ENCODE measurements at regions not wholly inside any gene's neighbourhood (a gene's known extent, or its start where the extent isn't known, plus 50 kb on each side); places are given as distances from the start of the nearest gene placed in this dataset.

GRCh38 chr9:73979894-73980264 is 517.3 kb upstream of the RORB start:
- no peak overlapping the region for H3K23ac ChIP-seq (ENCODE audit: low read depth, low read length)
- H3K18ac ChIP-seq (ENCODE audit: low read depth, low read length) = no peak overlapping the region
- H3K4me3 ChIP-seq (ENCODE audit: insufficient read depth, low read depth, low read length) = no peak overlapping the region
- no TSS peak for BruUV-seq (replicated peaks)
- ATAC-seq (ENCODE audit: low read depth) (no peak), DNase-seq (no peak)
- H2BK15ac ChIP-seq (ENCODE audit: low read depth, low read length) = no peak overlapping the region
- H2BK5ac ChIP-seq (ENCODE audit: low read depth, low read length, poor library complexity, severe bottlenecking) = no peak overlapping the region
- H2AK9ac ChIP-seq (replicated peaks; ENCODE audit: low read depth, low read length, poor library complexity) = no peak overlapping the region
- no peaks in the 10 kb centered on the region for H4K20me1 ChIP-seq (ENCODE audit: insufficient read depth, low read length)
- CTCF ChIA-PET = no interaction called here
- no peak overlapping the region for H3K14ac ChIP-seq (replicated peaks; ENCODE audit: low read depth, low read length)
- intact Hi-C loops (cut with micrococcal nuclease) (no loop called here), dilution Hi-C loops (cut with HindIII; ENCODE audit: low sequenced_read_pairs, unreplicated experiment) (no loop called here), in situ Hi-C loops (cut with MboI; ENCODE audit: low sequenced_read_pairs) (no loop called here)
- no peak overlapping the region for H4K91ac ChIP-seq (ENCODE audit: insufficient read depth, low read depth, low read length)
- H4K8ac ChIP-seq (ENCODE audit: low read depth in 2 of 2, low read length in 2 of 2) = no peak overlapping the region
- no peaks in the 10 kb centered on the region for H3K36me3 ChIP-seq (ENCODE audit: control insufficient read depth, insufficient read depth, low read length)
- H3K9ac ChIP-seq (ENCODE audit: low read depth, low read length) = no peak overlapping the region
- TF ChIP-seq ELK1 (IDR thresholded peaks at IDR 0.05; ENCODE audit: borderline replicate concordance, low read depth, low read length) = no peak
- no peak for TF ChIP-seq FOS (IDR thresholded peaks at IDR 0.05; ENCODE audit: low read depth, low read length)
- no peak for TF ChIP-seq POLR2A (IDR thresholded peaks at IDR 0.05; ENCODE audit: low read depth, low read length)
- no peak for TF ChIP-seq CHD1 (IDR thresholded peaks at IDR 0.05; ENCODE audit: low read depth, low read length)
- no peak for TF ChIP-seq MXI1 (IDR thresholded peaks at IDR 0.05; ENCODE audit: borderline replicate concordance, low read depth, low read length)
- TF ChIP-seq RFX5 (IDR thresholded peaks at IDR 0.05; ENCODE audit: low read depth, low read length) = no peak
- TF ChIP-seq RCOR1 (IDR thresholded peaks at IDR 0.05; ENCODE audit: insufficient replicate concordance, low read length) = no peak
- TF ChIP-seq SMC3 (IDR thresholded peaks at IDR 0.05; ENCODE audit: low read depth, low read length) = no peak
- TF ChIP-seq BHLHE40 (IDR thresholded peaks at IDR 0.05; ENCODE audit: low read depth, low read length) = no peak
- TF ChIP-seq, protein P1, sequence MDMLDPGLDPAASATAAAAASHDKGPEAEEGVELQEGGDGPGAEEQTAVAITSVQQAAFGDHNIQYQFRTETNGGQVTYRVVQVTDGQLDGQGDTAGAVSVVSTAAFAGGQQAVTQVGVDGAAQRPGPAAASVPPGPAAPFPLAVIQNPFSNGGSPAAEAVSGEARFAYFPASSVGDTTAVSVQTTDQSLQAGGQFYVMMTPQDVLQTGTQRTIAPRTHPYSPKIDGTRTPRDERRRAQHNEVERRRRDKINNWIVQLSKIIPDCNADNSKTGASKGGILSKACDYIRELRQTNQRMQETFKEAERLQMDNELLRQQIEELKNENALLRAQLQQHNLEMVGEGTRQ (IDR thresholded peaks at IDR 0.05; ENCODE audit: low read depth, low read length) = no peak
- TF ChIP-seq, protein P2, sequence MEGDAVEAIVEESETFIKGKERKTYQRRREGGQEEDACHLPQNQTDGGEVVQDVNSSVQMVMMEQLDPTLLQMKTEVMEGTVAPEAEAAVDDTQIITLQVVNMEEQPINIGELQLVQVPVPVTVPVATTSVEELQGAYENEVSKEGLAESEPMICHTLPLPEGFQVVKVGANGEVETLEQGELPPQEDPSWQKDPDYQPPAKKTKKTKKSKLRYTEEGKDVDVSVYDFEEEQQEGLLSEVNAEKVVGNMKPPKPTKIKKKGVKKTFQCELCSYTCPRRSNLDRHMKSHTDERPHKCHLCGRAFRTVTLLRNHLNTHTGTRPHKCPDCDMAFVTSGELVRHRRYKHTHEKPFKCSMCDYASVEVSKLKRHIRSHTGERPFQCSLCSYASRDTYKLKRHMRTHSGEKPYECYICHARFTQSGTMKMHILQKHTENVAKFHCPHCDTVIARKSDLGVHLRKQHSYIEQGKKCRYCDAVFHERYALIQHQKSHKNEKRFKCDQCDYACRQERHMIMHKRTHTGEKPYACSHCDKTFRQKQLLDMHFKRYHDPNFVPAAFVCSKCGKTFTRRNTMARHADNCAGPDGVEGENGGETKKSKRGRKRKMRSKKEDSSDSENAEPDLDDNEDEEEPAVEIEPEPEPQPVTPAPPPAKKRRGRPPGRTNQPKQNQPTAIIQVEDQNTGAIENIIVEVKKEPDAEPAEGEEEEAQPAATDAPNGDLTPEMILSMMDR (conservative IDR thresholded peaks at IDR 0.05; ENCODE audit: low read depth, low read length) = no peak
- no peak for TF ChIP-seq RAD21 (IDR thresholded peaks at IDR 0.05; ENCODE audit: low read length)
- TF ChIP-seq CEBPB (IDR thresholded peaks at IDR 0.05; ENCODE audit: low read depth, low read length) = no peak
- no peak for TF ChIP-seq MAFK (IDR thresholded peaks at IDR 0.05; ENCODE audit: low read depth, low read length)
- no peak for TF ChIP-seq MAZ (IDR thresholded peaks at IDR 0.05; ENCODE audit: borderline replicate concordance, low read depth, low read length)
- TF ChIP-seq NFE2L2 (IDR thresholded peaks at IDR 0.05; ENCODE audit: low read depth, low read length) = no peak
- POLR2A ChIA-PET (ENCODE audit: unreplicated experiment) = no interaction called here
- WGBS, 2 experiments (ENCODE audit: extremely low coverage in 2 of 2, insufficient read length in 1 of 2) = no CpG with 5 or more reads among the region's 3 CpGs
- no peaks in the 10 kb centered on the region for H3K9me1 ChIP-seq (ENCODE audit: insufficient read depth, low read length)
- H2BK20ac ChIP-seq (ENCODE audit: low read depth, low read length) = no peak overlapping the region
- H3K9me3 ChIP-seq (ENCODE audit: control insufficient read depth, insufficient read depth, low read length) = peaks cover 7% of the 10 kb centered on the region
- H3K79me1 ChIP-seq (ENCODE audit: low read depth in 1 of 2, low read length in 2 of 2) = no peaks in the 10 kb centered on the region
- no peak overlapping the region for H2BK120ac ChIP-seq (ENCODE audit: low read depth, low read length)
- H3K4me1 ChIP-seq (ENCODE audit: control insufficient read depth, insufficient read depth, low read length) = no peaks in the 10 kb centered on the region
- H4K5ac ChIP-seq (ENCODE audit: low read depth, low read length) = no peak overlapping the region
- no peak overlapping the region for H2AK5ac ChIP-seq (ENCODE audit: low read depth, low read length)
- no peak overlapping the region for H3K56ac ChIP-seq (ENCODE audit: extremely low read depth, insufficient read depth, low read length)
- no peak overlapping the region for H2AFZ ChIP-seq (replicated peaks; ENCODE audit: low read length, poor library complexity)
- no peaks in the 10 kb centered on the region for H3K27me3 ChIP-seq (ENCODE audit: control insufficient read depth, insufficient read depth, low read length)
- H3K4ac ChIP-seq (ENCODE audit: low read depth, low read length) = no peak overlapping the region
- no peak overlapping the region for H3K4me2 ChIP-seq (ENCODE audit: low read depth, low read length)
- H3K27ac ChIP-seq (ENCODE audit: insufficient read depth, low read length) = no peak overlapping the region

All from IMR-90 (cell line).